Rectal smooth muscle tissue (tissue), 1 donor: ENCODE measurements at regions not wholly inside any gene's neighbourhood (a gene's known extent, or its start where the extent isn't known, plus 50 kb on each side); places are given as distances from the start of the nearest gene placed in this dataset.
"Not testable (repeated sequence)": the region's sequence is repeated elsewhere in the genome, so short reads cannot be mapped to it uniquely, and the experiment has no call there.

Experiments
- H3K27ac ChIP-seq: one replicate; pipeline ENCODE4 v1.7.0; 2013; ENCODE audit warnings: low read depth, low read length, inconsistent platforms
- H3K27me3 ChIP-seq: one replicate; pipeline ENCODE4 v1.7.0; 2013; ENCODE audit warnings: low read length; ENCODE audit not compliant: control insufficient read depth, insufficient read depth
- H3K36me3 ChIP-seq: one replicate; pipeline ENCODE4 v1.7.0; 2013; ENCODE audit warnings: low read length; ENCODE audit not compliant: control insufficient read depth, insufficient read depth
- H3K4me1 ChIP-seq: one replicate; pipeline ENCODE4 v1.7.0; 2013; ENCODE audit warnings: low read length; ENCODE audit not compliant: control insufficient read depth, insufficient read depth
- H3K4me3 ChIP-seq: one replicate; pipeline ENCODE4 v1.7.0; 2013; ENCODE audit warnings: low read length
- H3K9ac ChIP-seq: one replicate; pipeline ENCODE4 v1.7.0; 2013; ENCODE audit warnings: low read length

DNA sequence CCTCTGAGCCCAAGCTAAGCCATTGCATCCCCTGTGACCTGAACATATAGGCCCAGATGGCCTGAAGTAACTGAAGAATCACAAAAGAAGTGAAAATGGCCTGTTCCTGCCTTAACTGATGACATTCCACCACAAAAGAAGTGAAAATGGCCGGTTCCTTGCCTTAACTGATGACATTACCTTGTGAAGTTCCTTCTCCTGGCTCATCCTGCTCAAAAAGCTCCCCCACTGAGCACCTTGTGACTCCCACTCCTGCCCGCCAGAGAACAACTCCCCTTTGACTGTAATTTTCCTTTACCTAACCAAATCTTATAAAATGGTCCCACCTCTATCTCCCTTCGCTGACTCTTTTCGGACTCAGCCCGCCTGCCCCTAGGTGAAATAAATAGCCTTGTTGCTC lies 399.5 kb upstream of the ZNF804A start:
- H3K9ac ChIP-seq, H3K27me3 ChIP-seq, H3K27ac ChIP-seq, H3K36me3 ChIP-seq, H3K4me1 ChIP-seq, H3K4me3 ChIP-seq: not testable (repeated sequence)

GRCh38 chr2:184199274-184199673 lies 399.1 kb upstream of the ZNF804A start:
- H3K27ac ChIP-seq = no peak overlapping the region
- no peaks in the 10 kb centered on the region for H3K36me3 ChIP-seq
- no peak overlapping the region for H3K4me3 ChIP-seq
- H3K27me3 ChIP-seq = no peaks in the 10 kb centered on the region
- no peak overlapping the region for H3K9ac ChIP-seq
- no peaks in the 10 kb centered on the region for H3K4me1 ChIP-seq

DNA sequence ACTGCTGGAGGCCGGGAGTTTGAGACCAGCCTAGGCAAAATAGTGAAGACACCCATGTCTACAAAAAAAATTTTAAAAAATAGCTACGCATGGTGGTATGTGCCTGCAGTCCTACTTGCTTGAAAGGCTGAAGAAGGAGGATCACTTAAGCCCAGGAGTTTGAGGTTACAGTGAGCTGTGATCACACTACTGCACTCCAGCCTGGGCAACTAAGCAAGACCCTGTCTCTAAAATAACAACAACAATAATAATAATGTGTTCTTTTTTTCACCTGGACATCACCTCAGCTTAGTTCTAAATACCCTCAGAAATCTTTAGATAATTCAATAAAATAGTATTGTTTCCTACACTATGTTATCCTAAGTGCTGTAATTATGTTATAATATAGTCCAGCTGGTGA lies 397.1 kb upstream of the ZNF804A start:
- no peak overlapping the region for H3K27ac ChIP-seq
- no peaks in the 10 kb centered on the region for H3K27me3 ChIP-seq
- no peak overlapping the region for H3K4me3 ChIP-seq
- H3K36me3 ChIP-seq = no peaks in the 10 kb centered on the region
- no peaks in the 10 kb centered on the region for H3K4me1 ChIP-seq
- H3K9ac ChIP-seq = no peak overlapping the region

DNA sequence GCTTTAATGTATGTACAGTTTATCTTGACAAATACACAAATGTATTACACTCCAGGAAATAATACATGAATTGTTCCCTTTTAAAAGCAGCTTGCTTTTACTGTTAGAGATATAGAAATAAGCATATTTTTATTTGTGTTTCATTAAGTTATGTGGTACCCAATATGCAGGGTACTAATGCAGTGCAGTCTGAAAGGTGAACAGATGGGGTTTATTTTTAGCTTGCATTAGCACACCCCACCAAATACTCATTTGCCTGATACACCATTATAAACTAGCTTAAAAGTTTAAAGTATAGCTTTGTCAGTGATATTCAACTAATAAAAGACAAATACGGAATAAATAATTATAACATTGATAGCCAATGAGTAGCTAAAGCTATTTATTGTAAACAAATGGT lies 394.7 kb upstream of the ZNF804A start:
- no peak overlapping the region for H3K4me3 ChIP-seq
- H3K27ac ChIP-seq = no peak overlapping the region
- H3K27me3 ChIP-seq = no peaks in the 10 kb centered on the region
- no peak overlapping the region for H3K9ac ChIP-seq
- H3K36me3 ChIP-seq = no peaks in the 10 kb centered on the region
- no peaks in the 10 kb centered on the region for H3K4me1 ChIP-seq

GRCh38 chr2:184205048-184205596 lies 393.2 kb upstream of the ZNF804A start:
- no peak overlapping the region for H3K27ac ChIP-seq
- H3K9ac ChIP-seq = no peak overlapping the region
- H3K36me3 ChIP-seq = no peaks in the 10 kb centered on the region
- H3K4me1 ChIP-seq = no peaks in the 10 kb centered on the region
- H3K4me3 ChIP-seq = no peak overlapping the region
- H3K27me3 ChIP-seq = no peaks in the 10 kb centered on the region

GRCh38 chr2:184206045-184206444 lies 392.3 kb upstream of the ZNF804A start:
- no peaks in the 10 kb centered on the region for H3K4me1 ChIP-seq

DNA sequence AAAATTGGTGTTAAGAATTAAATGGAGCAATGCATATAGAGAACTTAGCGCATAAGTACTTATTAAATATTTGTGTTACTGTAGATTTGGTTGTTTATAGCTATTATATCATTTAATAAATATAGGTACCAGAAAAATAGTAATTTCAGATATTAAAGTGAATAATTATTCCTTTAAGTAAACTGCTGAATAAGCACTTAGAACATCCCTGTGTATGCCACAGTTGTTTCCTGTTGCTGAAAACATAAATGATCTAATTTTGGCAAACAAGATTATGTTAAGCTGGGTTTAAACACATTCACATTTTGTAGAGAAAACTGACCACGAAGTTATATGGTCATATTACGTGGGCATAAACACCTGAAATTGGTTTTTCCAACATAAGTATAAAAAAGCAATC lies 388.0 kb upstream of the ZNF804A start:
- Histone ChIP-seq H3K4me3 (no peak overlapping the region), H3K9ac (no peak overlapping the region), H3K4me1 (no peaks in the 10 kb centered on the region), H3K27me3 (no peaks in the 10 kb centered on the region), H3K36me3 (no peaks in the 10 kb centered on the region), H3K27ac (no peak overlapping the region)

More at GRCh38 chr2:184206045-184206444, 392.3 kb upstream of the ZNF804A start:
- H3K9ac ChIP-seq = no peak overlapping the region
- H3K27ac ChIP-seq = no peak overlapping the region
- H3K36me3 ChIP-seq = no peaks in the 10 kb centered on the region
- H3K27me3 ChIP-seq = no peaks in the 10 kb centered on the region
- no peak overlapping the region for H3K4me3 ChIP-seq

DNA sequence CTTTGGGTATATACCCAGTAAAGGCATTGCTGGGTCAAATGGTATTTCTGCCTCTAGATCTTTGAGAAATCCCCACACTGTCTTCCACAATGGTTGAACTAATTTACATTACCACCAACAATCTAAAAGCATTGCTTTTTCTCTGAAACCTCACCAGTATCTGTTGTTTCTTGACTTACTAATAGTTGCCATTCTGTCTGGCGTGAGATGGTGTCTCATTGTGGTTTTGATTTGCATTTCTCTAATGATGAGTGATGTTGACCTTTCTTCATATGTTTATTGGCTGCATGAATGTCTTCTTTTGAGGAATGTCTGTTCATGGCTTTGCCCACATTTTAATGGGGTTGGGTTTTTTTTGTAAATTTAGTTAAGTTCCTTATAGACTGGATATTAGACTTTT lies 382.6 kb upstream of the ZNF804A start:
- Histone ChIP-seq H3K4me1 (no peaks in the 10 kb centered on the region), H3K27me3 (no peaks in the 10 kb centered on the region), H3K36me3 (no peaks in the 10 kb centered on the region), H3K9ac (no peak overlapping the region), H3K27ac (no peak overlapping the region), H3K4me3 (no peak overlapping the region)

DNA sequence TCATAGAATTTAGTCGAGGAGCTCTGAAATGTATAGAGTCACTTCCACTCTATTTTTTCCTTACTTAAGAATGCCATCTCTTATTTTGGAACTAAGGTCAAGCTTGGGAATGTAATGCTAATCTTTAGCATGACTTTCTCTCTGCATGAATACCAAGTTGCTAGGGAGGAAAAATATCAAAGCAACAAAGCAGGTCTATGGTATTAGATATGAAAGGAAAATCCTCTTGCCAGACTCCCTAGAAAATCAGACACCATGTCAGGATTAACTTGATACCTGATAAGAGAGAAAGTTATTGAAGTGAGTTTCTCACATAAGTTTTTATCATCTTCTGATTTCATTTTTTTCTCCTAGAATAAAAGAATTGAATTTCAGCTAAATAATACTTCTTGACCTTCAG lies 341.7 kb upstream of the ZNF804A start:
- Histone ChIP-seq H3K36me3 (no peaks in the 10 kb centered on the region), H3K4me1 (no peaks in the 10 kb centered on the region), H3K27ac (no peak overlapping the region), H3K27me3 (no peaks in the 10 kb centered on the region), H3K9ac (no peak overlapping the region), H3K4me3 (no peak overlapping the region)

DNA sequence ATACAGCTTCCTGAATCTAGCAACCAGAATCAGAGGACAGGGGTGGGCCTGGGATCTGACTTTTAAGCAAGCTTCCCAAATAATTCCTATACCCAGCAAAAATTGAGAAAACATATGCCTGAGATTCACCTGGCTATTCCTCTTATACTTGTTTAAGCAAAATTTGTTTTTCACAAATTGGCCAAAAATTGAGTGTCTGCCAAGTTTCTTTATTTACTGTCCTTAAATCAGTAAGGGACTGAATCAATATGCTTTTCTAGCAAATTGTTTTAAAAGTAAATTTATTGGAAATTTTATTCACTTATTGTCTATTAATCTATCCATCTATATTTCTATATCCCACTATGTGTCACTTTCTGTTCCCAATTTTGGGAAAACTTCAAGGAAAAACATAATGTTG lies 337.0 kb upstream of the ZNF804A start:
- Histone ChIP-seq H3K27ac (no peak overlapping the region), H3K36me3 (no peaks in the 10 kb centered on the region), H3K27me3 (no peaks in the 10 kb centered on the region), H3K4me1 (no peaks in the 10 kb centered on the region), H3K9ac (no peak overlapping the region), H3K4me3 (no peak overlapping the region)

DNA sequence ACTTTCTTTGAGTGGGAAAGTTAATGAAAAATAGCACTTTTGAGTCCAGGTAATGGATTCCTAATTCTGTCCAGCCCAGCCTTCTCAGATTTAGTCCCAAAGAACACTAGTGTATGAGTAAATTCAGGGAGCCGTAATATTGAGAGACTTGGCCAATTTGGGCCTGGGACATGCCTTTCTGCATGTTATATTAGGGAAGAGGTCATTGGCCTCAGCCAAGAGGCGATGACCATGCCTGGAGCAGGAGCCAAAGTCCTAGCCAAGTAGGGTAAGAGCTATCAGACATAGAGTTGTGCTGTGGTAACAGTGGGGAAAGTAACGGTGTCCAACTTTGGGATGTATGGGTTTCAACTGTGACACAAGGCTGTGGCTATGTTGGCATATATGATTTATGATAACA lies 336.5 kb upstream of the ZNF804A start:
- Histone ChIP-seq H3K9ac (no peak overlapping the region), H3K27me3 (no peaks in the 10 kb centered on the region), H3K4me1 (no peaks in the 10 kb centered on the region), H3K36me3 (no peaks in the 10 kb centered on the region), H3K27ac (no peak overlapping the region), H3K4me3 (no peak overlapping the region)

- Histone ChIP-seq H3K9ac (no peak overlapping the region), H3K27ac (no peak overlapping the region), H3K36me3 (no peaks in the 10 kb centered on the region), H3K4me1 (no peaks in the 10 kb centered on the region), H3K27me3 (no peaks in the 10 kb centered on the region), H3K4me3 (no peak overlapping the region)
Observed at GRCh38 chr2:184268900-184269477, 329.3 kb upstream of the ZNF804A start.

GRCh38 chr2:184270660-184271059 lies 327.7 kb upstream of the ZNF804A start:
- H3K36me3 ChIP-seq = no peaks in the 10 kb centered on the region
- no peak overlapping the region for H3K27ac ChIP-seq
- H3K27me3 ChIP-seq = no peaks in the 10 kb centered on the region
- H3K9ac ChIP-seq = no peak overlapping the region
- no peak overlapping the region for H3K4me3 ChIP-seq
- no peaks in the 10 kb centered on the region for H3K4me1 ChIP-seq
